Fibroblast of lung (primary cell): ENCODE measurements at regions not wholly inside any gene's neighbourhood (a gene's known extent, or its start where the extent isn't known, plus 50 kb on each side); places are given as distances from the start of the nearest gene placed in this dataset.

Experiments used
- DNase-seq, 2 donors: peaks; one replicate each; pipeline versions ENCODE4 v3.0.0 to v3.0.0-alpha.2; 2010; ENCODE audit warnings: low read depth in 2 of 2
- H2AFZ ChIP-seq: 2 replicates; pipeline ENCODE4 v1.5.1; 2012; ENCODE audit warnings: low read length, control low read depth, inconsistent platforms
- H3K27ac ChIP-seq: 2 replicates; pipeline ENCODE4 v1.5.1; 2011; ENCODE audit warnings: low read length, control low read depth; ENCODE audit not compliant: insufficient read depth
- H3K27me3 ChIP-seq: 2 replicates; pipeline ENCODE4 v1.5.1; 2011; ENCODE audit warnings: mild to moderate bottlenecking, low read length; ENCODE audit not compliant: control insufficient read depth, insufficient read depth
- H3K36me3 ChIP-seq: 2 replicates; pipeline ENCODE4 v1.5.1; 2011; ENCODE audit warnings: low read length; ENCODE audit not compliant: control insufficient read depth, insufficient read depth
- H3K4me1 ChIP-seq: 2 replicates; pipeline ENCODE4 v1.5.1; 2011; ENCODE audit warnings: low read length; ENCODE audit not compliant: control insufficient read depth, insufficient read depth; ENCODE audit errors: extremely low read depth
- H3K4me2 ChIP-seq: 2 replicates; pipeline ENCODE4 v1.5.1; 2011; ENCODE audit warnings: low read length, control low read depth; ENCODE audit not compliant: insufficient read depth; ENCODE audit errors: extremely low read depth
- H3K4me3 ChIP-seq, 4 experiments: fragments of 200-600 bp in 1 of 4; sonication (generic) in 1 of 4; replicated peaks in 1 of 4; 2 replicates each; pipeline ENCODE4 v1.5.1; 2011 to 2016; ENCODE audit warnings: low read length in 4 of 4, low read depth in 3 of 4, mild to moderate bottlenecking in 3 of 4, control low read depth in 2 of 4, inconsistent platforms in 1 of 4, mixed read lengths in 1 of 4; ENCODE audit not compliant: insufficient read depth in 1 of 4; ENCODE audit errors: control extremely low read depth in 1 of 4
- H3K79me2 ChIP-seq: 2 replicates; pipeline ENCODE4 v1.5.1; 2012; ENCODE audit warnings: mild to moderate bottlenecking, low read length, inconsistent platforms; ENCODE audit not compliant: control insufficient read depth, insufficient read depth
- H3K9ac ChIP-seq: 2 replicates; pipeline ENCODE4 v1.5.1; 2011; ENCODE audit warnings: mild to moderate bottlenecking, low read length, control low read depth; ENCODE audit not compliant: insufficient read depth
- H3K9me3 ChIP-seq: 2 replicates; pipeline ENCODE4 v1.5.1; 2012; ENCODE audit warnings: low read depth, low read length; ENCODE audit not compliant: control insufficient read depth, insufficient read depth
- H4K20me1 ChIP-seq: 2 replicates; pipeline ENCODE4 v1.5.1; 2011; ENCODE audit warnings: low read length; ENCODE audit not compliant: control insufficient read depth, insufficient read depth; ENCODE audit errors: extremely low read depth
- CTCF ChIP-seq, 2 donors: IDR thresholded peaks in 1 of 2; conservative IDR thresholded peaks in 1 of 2; 1 replicate in 1 of 2; 2 replicates in 1 of 2; pipeline ENCODE4 v1.5.1; 2011 to 2012; ENCODE audit warnings: low read length in 2 of 2, control low read depth in 1 of 2, inconsistent platforms in 1 of 2, low read depth in 1 of 2, mild to moderate bottlenecking in 1 of 2
- EZH2 ChIP-seq: IDR thresholded peaks from 2 replicates; pipeline ENCODE4 v1.5.1; 2012; ENCODE audit warnings: low read length, control low read depth, mild to moderate bottlenecking; ENCODE audit errors: missing control alignments

DNA sequence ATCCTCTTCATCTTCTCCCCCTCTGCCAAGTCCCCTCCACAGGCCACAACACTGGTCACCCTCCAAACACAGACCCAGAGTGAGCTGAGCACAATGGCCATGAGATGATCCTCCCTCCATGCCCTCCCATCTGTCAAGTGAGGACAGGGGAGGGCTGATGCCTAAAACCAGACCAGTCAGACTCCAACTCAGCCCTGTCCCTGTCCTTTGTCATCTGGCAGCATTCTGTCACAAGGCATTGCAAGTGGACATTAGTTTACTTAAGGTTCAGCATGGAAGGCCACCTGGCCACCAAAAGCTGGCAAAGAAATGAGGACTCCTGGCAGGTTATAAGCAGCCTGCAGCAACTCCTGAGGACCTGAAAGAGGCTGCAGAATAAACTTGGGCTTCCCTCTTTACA lies 136.2 kb upstream of the SLC30A5 start:
- Histone ChIP-seq H3K36me3 (no peaks in the 10 kb centered on the region), H3K79me2 (no peaks in the 10 kb centered on the region), H3K4me3 (no peak overlapping the region), H3K27ac (no peak overlapping the region), H3K9me3 (no peaks in the 10 kb centered on the region), H3K27me3 (no peaks in the 10 kb centered on the region), H3K4me1 (no peaks in the 10 kb centered on the region), H3K4me2 (no peak overlapping the region), H4K20me1 (no peaks in the 10 kb centered on the region), H2AFZ (no peak overlapping the region), H3K9ac (no peak overlapping the region)
- DNase-seq, result no peak
- TF ChIP-seq EZH2, result no peak
- no peak for TF ChIP-seq CTCF (conservative IDR thresholded peaks at IDR 0.05 in 1 of 2, IDR thresholded peaks at IDR 0.05 in 1 of 2; ENCODE audit: low read depth in 1 of 2, low read length in 2 of 2)

- Histone ChIP-seq H3K4me3 (no peak overlapping the region), H3K36me3 (no peaks in the 10 kb centered on the region), H3K27me3 (no peaks in the 10 kb centered on the region), H4K20me1 (no peaks in the 10 kb centered on the region), H3K9ac (no peak overlapping the region), H3K9me3 (no peaks in the 10 kb centered on the region), H3K79me2 (no peaks in the 10 kb centered on the region), H2AFZ (no peak overlapping the region), H3K4me1 (no peaks in the 10 kb centered on the region), H3K27ac (no peak overlapping the region), H3K4me2 (no peak overlapping the region)
- TF ChIP-seq CTCF (conservative IDR thresholded peaks at IDR 0.05 in 1 of 2, IDR thresholded peaks at IDR 0.05 in 1 of 2; ENCODE audit: low read depth in 1 of 2, low read length in 2 of 2) (no peak), EZH2 (no peak)
- no peak for DNase-seq
These were observed 135.4 kb upstream of the SLC30A5 start for GRCh38 chr5:68958428-68958827.

- no peaks in the 10 kb centered on the region for H3K4me1 ChIP-seq
- no peak overlapping the region for H3K9ac ChIP-seq
- no peak overlapping the region for H3K27ac ChIP-seq
- H4K20me1 ChIP-seq, result no peaks in the 10 kb centered on the region
- no peaks in the 10 kb centered on the region for H3K9me3 ChIP-seq
- no peaks in the 10 kb centered on the region for H3K27me3 ChIP-seq
- no peak for DNase-seq
- H2AFZ ChIP-seq, result no peak overlapping the region
- H3K36me3 ChIP-seq, result no peaks in the 10 kb centered on the region
- TF ChIP-seq CTCF (conservative IDR thresholded peaks at IDR 0.05 in 1 of 2, IDR thresholded peaks at IDR 0.05 in 1 of 2; ENCODE audit: low read depth in 1 of 2, low read length in 2 of 2) (no peak), EZH2 (no peak)
- H3K79me2 ChIP-seq, result no peaks in the 10 kb centered on the region
- H3K4me2 ChIP-seq, result no peak overlapping the region
- H3K4me3 ChIP-seq, result no peak overlapping the region
These were observed 133.4 kb upstream of the SLC30A5 start for GRCh38 chr5:68960456-68960855.
